Coronary artery (tissue), 2 donors: ENCODE measurements at regions not wholly inside any gene's neighbourhood (a gene's known extent, or its start where the extent isn't known, plus 50 kb on each side); places are given as distances from the start of the nearest gene placed in this dataset.

ENCODE experiments used
- DNase-seq: peaks from one replicate; pipeline ENCODE4 v3.0.0-alpha.2; 2017; ENCODE audit warnings: low spot score
- H3K27ac ChIP-seq, 2 donors: fragments of 200-600 bp; sonication (generic); one replicate each; pipeline ENCODE4 v1.5.1; 2016 to 2019
- H3K4me3 ChIP-seq: fragments of 200-600 bp; sonication (generic); 2 replicates; pipeline ENCODE4 v1.5.1; 2016; ENCODE audit warnings: mild to moderate bottlenecking, moderate library complexity
- TF ChIP-seq, protein P1 (sequence below): fragments of 200-600 bp; sonication (generic); IDR thresholded peaks from one replicate; pipeline ENCODE4 v1.5.1; 2019; ENCODE audit warnings: antibody characterized with exemption

DNA sequence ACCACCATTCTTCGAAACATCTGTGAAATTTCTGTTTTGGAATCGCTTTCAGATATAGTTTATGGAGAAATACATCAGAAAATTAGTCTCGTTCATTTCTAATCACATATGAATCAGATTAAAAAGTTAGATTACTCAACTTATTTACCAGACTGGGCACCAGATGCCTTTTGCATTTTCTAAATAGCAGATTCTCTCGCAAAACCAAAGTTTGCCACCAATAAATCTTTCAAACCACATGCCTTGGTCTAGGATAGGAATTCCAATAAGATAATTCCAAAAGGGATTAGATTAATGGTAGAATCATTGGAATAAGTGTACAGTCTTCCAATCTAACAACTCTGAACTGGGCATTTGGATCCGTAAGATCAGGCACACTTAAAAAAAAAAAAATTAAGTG is 160.4 kb upstream of the TAB2 start:
- TF ChIP-seq, protein P1, sequence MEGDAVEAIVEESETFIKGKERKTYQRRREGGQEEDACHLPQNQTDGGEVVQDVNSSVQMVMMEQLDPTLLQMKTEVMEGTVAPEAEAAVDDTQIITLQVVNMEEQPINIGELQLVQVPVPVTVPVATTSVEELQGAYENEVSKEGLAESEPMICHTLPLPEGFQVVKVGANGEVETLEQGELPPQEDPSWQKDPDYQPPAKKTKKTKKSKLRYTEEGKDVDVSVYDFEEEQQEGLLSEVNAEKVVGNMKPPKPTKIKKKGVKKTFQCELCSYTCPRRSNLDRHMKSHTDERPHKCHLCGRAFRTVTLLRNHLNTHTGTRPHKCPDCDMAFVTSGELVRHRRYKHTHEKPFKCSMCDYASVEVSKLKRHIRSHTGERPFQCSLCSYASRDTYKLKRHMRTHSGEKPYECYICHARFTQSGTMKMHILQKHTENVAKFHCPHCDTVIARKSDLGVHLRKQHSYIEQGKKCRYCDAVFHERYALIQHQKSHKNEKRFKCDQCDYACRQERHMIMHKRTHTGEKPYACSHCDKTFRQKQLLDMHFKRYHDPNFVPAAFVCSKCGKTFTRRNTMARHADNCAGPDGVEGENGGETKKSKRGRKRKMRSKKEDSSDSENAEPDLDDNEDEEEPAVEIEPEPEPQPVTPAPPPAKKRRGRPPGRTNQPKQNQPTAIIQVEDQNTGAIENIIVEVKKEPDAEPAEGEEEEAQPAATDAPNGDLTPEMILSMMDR: no peak
- Histone ChIP-seq H3K4me3 (no peak overlapping the region), H3K27ac (no peak overlapping the region)
- DNase-seq: no peak

DNA sequence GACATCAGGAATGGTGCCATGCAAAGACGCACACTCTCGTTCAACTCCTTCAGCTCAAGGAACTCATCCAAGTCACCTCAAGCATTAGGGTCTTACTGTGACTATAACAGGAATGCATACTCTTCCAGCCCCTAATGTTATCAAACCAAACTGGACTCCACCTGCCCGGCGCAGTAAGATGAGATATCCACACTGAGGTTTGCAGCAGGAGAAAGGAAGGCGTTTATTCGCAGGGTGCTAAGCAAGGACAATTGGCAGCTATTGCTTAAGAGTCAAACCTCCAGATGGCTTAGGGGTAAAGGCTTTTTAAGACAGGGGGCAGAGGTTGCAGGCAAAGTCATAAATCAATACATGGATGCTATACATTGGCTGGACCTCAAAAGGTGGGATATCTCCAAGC is 159.4 kb upstream of the TAB2 start:
- no peak overlapping the region for H3K4me3 ChIP-seq
- TF ChIP-seq, protein P1: no peak
- no peak for DNase-seq
- H3K27ac ChIP-seq: no peak overlapping the region

DNA sequence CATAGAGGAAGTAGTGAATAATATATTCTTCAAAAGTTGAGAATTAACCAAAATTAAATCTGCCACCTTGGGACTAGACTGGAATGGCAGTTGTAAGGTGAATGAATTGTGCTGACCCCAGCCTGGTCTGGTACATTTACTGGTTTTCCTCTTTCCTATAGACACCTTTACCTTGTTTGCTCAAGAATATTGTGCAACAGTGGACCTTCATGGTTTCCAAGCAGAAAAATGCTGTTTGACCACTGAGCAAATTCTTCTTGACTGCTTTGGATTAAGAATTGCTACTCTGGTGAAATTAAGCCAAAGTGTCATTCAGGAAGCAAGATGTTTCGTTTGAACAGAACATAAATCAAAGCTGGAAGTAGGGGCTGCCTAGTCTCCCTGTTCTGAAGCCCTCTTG is 156.6 kb upstream of the TAB2 start:
- DNase-seq: no peak
- Histone ChIP-seq H3K27ac (no peak overlapping the region), H3K4me3 (no peak overlapping the region)
- TF ChIP-seq, protein P1: no peak

GRCh38 chr6:149162924-149163323 is 154.6 kb upstream of the TAB2 start:
- Histone ChIP-seq H3K27ac (no peak overlapping the region), H3K4me3 (no peak overlapping the region)
- DNase-seq: no peak
- TF ChIP-seq, protein P1: no peak

DNA sequence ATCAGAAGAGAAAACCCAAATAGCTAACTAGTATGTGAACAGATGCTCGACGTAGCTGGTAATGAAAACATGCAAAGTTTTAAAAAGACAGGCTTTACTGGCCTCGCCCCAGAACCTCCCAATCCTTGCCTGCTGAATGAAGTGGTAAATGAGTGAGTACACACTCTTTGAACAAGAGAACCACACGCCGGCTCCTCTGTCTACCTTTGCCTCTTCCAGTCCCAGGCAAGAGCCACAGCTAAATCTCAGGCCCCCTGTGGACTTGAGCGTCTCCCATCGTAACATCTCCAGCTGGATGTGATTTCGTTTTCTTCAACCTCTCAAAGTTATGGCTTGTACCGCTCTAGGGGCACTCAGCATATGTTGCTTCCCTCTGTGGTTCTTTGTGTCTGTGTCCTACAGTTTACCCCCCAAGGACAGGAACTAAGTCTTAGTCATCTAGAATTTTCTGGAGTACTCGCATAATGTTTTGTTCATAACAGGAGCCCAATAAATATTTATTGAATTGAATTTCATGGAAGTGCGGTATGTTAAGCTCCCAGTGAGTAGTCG is 153.2 kb upstream of the TAB2 start:
- Histone ChIP-seq H3K4me3 (no peak overlapping the region), H3K27ac (no peak overlapping the region)
- DNase-seq: no peak
- TF ChIP-seq, protein P1: no peak

GRCh38 chr6:149166336-149166735 is 151.2 kb upstream of the TAB2 start:
- TF ChIP-seq, protein P1: no peak
- no peak for DNase-seq
- Histone ChIP-seq H3K27ac (no peak overlapping the region), H3K4me3 (no peak overlapping the region)

GRCh38 chr6:149166747-149167146 is 150.8 kb upstream of the TAB2 start:
- Histone ChIP-seq H3K4me3 (no peak overlapping the region), H3K27ac (no peak overlapping the region)
- no peak for DNase-seq
- TF ChIP-seq, protein P1: no peak
